IPS-NIHi11 (cell line): ENCODE measurements at regions not wholly inside any gene's neighbourhood (a gene's known extent, or its start where the extent isn't known, plus 50 kb on each side); places are given as distances from the start of the nearest gene placed in this dataset.
"Not testable (repeated sequence)": the region's sequence is repeated elsewhere in the genome, so short reads cannot be mapped to it uniquely, and the experiment has no call there.

Source experiments
- DNase-seq: peaks from one replicate; pipeline ENCODE4 v3.0.0; 2012; ENCODE audit warnings: mixed read lengths, low spot score

DNA sequence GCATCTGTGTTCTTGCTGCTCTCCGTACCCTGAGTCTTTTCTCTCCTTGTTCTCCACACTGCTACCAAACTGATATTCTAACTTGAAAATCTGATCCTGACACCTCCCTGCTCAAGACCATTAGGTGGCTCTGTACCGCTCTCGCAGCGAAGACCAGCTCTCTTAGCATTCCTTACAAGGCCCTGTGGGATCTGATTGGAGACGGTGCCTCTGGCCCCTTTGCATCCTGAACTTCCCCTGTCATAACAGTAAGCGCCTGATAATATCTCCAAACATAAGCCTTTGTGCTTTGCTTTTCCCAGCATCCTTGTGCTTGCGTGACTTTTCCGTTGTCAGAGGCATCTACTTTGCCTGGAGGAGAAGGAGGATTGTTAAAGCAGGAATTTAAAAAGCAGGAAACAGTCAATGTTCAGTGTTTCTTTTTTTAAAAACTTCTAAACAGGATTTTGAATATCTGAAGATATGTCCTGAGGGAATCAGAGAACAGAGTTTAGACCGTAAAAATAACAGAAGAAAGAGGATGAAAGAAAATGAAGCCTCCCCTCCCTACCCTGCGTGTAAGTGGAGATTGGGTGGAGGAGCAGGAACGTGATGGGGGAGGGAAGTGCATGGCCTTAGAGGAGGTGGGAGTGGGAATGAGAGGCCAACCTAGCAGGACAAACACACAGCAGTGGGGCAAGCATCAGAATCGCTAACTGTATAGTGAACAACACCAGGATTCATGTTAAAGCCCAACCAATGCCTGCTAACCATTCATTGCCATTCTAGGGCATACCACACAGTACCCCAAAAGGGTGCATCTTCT is 89.2 kb upstream of the STMND1 start:
- DNase-seq, result peak; percentile 67

- DNase-seq, result no peak
Measured at GRCh38 chr6:17011985-17012384, 89.9 kb upstream of the STMND1 start.

GRCh38 chr6:17007749-17008148 is 94.1 kb upstream of the STMND1 start:
- DNase-seq, result no peak

GRCh38 chr6:17006543-17006942 is 95.3 kb upstream of the STMND1 start:
- DNase-seq, result no peak

- DNase-seq, result no peak
Measured at GRCh38 chr6:17004269-17004668, 97.6 kb upstream of the STMND1 start.

- no peak for DNase-seq
Measured at GRCh38 chr6:17002123-17002522, 99.7 kb upstream of the STMND1 start.

GRCh38 chr6:17001188-17001587 is 100.7 kb upstream of the STMND1 start:
- DNase-seq, result no peak

GRCh38 chr6:16999491-17000436 is 102.1 kb upstream of the STMND1 start:
- no peak for DNase-seq

DNA sequence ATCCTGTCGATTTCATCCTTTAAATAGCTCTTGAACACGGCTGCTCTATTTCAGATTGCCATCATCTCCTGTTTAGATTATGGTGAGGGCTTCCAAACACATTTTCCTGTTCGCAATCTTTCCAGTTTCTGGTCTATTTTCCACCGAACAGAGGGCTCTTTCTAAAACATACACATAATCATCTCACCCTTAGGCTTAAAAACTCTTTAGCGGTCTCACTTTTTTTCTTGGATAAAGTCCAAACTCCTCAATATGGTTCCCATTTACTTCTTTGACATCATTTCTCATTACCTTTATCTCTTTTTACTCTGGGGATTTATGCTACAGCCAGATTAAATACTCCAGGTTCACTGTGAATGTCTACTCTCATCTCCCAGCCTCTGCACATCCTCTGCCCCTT is 103.4 kb upstream of the STMND1 start:
- DNase-seq, result no peak

DNA sequence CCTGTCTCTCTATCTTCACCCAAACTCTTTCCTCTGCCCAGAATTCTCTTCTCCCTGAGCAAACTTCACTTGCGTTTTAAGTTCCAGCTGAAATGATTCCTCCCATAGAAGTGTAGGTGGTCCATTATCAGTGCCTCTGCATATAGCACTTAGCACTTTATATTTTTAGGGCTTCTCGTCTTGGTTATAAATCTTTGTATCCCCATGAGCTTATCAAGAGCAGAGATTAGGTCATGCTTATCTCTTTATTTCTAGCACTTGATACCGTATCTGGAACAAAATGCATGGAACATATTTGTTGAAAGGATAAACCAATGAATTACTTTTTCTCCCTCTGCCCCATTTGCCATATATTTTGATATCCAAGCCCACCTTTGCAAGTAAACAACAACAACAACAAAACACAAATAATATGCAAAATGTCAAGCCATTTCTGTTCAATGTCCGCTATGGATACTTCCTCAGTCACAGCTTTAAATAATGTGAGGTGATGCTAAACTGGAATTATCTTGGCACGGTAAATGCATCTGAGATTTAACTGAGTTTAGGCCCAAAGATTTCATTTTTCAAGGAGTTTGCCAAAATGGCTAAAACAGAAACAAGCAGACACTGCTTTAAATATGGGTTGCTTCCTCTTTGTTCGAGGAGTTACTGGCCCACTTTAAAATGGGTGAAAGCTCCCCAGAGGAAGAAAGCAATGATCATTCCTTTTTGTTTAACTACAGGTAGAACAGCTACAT is 106.2 kb upstream of the STMND1 start:
- no peak for DNase-seq

DNA sequence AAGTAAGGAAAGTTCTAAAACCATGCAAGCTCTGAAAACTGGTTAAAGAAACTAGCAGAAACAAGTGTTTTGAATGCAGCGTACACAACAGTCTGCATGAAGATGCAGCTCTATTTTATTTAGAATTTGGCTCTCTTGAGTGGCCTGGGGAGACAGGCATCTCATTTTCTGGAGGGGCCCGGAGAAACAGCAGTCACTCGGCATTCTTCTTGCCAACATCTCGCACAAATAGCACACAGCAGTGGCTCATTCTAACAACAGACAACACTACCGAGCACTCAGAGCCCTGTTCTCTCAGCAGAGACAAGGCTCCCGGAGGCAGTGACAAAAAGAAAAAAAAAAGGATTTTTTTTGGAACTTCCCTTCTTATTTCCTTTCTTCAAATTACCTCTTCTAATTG is 108.5 kb upstream of the STMND1 start:
- no peak for DNase-seq

DNA sequence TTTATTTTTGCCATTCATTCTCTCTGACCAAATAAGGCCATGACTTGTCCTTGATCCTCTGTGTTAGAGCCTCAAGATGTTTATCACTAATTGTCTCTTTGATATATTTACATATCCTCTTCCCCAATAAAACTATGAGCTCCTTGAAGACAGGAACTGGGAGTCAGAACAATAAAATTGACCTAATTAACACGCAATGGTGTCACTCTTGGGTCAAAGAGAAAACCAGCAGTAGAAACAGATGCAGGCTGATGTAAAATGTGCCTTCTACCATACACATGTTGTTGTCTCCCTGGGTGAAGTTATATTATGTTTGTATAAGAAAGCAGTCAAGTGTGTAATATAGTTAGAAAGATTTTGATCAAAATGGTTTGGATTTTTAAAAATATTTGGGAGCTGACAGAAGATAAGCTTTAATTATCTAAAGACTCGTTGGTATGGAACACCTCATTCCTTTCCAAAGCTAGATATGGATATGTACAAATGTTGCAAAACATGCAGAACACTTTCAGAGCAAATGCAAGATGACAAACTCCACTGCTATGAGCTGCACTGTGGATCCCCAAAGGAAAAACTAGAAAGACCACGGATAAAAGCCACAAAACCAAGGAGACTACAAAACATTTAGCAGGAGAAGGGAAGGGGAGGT is 109.7 kb upstream of the STMND1 start:
- DNase-seq, result no peak

DNA sequence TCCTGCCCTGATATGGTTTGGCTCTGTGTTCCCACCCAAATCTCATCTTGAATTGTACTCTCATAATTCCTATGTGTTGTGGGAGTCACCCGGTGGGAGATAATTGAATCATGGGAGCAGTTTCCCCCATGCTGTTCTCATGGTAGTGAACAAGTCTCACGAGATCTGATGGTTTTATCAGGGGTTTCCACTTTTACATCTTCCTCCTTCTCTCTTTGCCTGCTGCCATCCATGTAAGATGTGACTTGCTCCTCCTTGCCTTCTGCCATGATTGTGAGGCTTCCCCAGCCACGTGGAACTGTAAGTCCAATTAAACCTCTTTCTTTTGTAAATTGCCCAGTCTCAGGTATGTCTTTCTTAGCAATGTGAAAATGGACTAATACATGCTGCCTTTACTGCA is 111.9 kb upstream of the STMND1 start:
- not testable (repeated sequence) for DNase-seq

DNA sequence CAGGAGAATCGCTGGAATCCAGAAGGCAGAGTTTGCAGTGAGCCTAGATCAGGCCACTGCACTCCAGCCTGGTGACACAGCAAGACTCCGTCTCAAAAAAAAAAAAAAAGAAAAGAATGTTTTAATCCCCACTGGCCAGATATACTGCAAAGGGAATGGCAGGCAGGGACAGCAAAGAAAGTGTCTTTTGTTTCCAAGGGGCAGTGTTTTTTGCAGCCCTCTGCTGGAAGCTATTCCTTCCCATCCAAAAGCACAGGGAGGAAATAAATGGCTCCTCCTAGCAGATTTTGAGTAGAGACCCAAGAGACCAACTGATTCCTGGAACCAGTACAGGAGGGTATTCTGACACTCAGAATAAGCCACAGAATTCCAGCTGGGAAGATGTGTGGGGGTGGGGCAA is 112.5 kb upstream of the STMND1 start:
- DNase-seq, result no peak

GRCh38 chr6:16987996-16988395 is 113.9 kb upstream of the STMND1 start:
- no peak for DNase-seq

GRCh38 chr6:16985513-16986284 is 116.2 kb upstream of the STMND1 start:
- DNase-seq, result no peak

- no peak for DNase-seq
Measured at GRCh38 chr6:16982807-16983206, 119.0 kb upstream of the STMND1 start.

GRCh38 chr6:16979677-16980370 is 122.0 kb upstream of the STMND1 start:
- DNase-seq, result no peak

DNA sequence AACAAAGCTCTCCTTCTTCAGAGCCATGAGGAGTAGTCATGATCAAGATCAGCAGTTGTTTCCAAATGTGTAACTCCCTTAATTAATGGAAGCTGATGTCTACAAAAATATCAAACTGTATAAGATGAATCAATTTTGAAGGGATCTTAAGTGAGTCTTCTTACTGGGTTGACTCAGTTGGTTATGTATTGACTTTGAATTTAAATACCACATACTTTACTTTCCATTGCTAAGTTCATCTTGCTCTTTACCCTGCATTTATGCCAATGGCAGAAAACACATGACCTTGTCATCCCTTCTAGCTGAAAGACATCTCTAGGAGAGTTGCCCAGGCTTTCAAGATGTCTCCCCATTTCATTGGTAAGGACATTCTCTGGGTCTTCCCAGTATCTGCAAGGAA is 123.2 kb upstream of the STMND1 start:
- DNase-seq, result no peak

DNA sequence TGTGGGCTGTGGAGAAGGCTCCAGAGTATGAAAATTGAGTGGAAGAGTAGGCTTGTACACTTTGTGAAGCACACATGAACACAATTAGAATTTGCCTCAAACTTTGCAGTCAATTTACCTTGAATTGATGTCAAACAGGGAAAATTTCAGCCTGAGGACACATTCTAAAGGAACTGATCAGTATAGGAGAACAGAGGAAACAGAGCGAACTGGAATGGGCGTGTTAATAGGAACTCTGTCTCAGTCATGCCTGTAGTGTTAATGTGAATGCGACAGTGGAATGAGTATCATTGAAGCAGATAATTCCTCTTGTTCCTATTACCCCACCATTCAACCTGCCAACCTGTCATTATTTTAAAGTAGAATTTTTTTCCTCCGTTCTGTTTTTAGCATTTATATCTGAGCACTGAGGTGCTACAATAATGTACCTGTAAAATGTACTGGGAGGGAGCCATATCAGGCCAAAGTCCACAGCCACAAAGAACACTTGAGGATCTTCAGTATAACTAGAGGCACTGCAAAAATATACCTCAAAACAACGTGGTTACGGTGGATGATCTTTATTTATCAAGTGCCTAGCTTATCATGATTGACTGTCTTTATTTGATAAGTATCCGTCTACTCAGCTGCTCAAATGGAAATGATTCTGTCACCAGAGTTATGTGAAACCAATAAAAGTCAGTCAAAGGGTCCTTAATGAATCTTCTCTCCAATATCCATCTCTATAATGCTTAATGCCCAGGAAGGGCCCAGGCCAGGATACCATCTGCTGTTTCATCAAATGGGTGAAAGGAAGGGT is 125.3 kb upstream of the STMND1 start:
- no peak for DNase-seq
